HCT116 (cell line): ENCODE measurements at regions not wholly inside any gene's neighbourhood (a gene's known extent, or its start where the extent isn't known, plus 50 kb on each side); places are given as distances from the start of the nearest gene placed in this dataset.

Source experiments
- ATAC-seq: fragments of 200-7000 bp; cut with Tn5 transposase; 2 replicates; pipeline ENCODE4 v1.9.1; 2020; ENCODE audit warnings: mild to moderate bottlenecking, moderate library complexity
- BruUV-seq: library from RNA; stranded (reverse); fragments of 400-500 nt; replicated peaks from 2 replicates; lab custom pipeline; 2021; lab: Mats Ljungman, UMichigan
- CTCF ChIA-PET: fragments of 300-600 bp; sonication (Branson Sonifier 250); formaldehyde crosslinking; loops from one replicate; lab custom pipeline; 2021; ENCODE audit warnings: antibody characterized with exemption; lab: Charles Lee
- POLR2A ChIA-PET: fragments of 300-600, 350-600 bp; sonication (Branson Sonifier 250); formaldehyde crosslinking; loops from one replicate; lab custom pipeline; 2021; ENCODE audit warnings: antibody characterized with exemption; lab: Charles Lee
- RAD21 ChIA-PET, 2 experiments: fragments of 300-600 bp; sonication (Branson Sonifier 250); formaldehyde crosslinking; loops; one replicate each; lab custom pipeline; 2023; ENCODE audit warnings: low total read pairs in 2 of 2; ENCODE audit not compliant: uncharacterized antibody in 2 of 2, unreplicated experiment in 2 of 2, low non-redundant PET in 1 of 2; lab: Charles Lee
- DNase-seq: peaks from one replicate; pipeline ENCODE4 v3.0.0-alpha.2; 2010; ENCODE audit warnings: low read depth, low spot score
- H2AFZ ChIP-seq: fragments of 200-600 bp; shearing (Covaris generic), sonication (generic); 2 replicates; pipeline ENCODE4 v1.6.1; 2017; ENCODE audit warnings: low read depth, mixed run types, mixed read lengths, antibody characterized with exemption, low read length; ENCODE audit not compliant: poor library complexity, severe bottlenecking
- H3K27ac ChIP-seq: 2 replicates; pipeline ENCODE4 v1.5.1; 2012; ENCODE audit warnings: low read depth, low read length
- H3K27me3 ChIP-seq: fragments of 200-600 bp; sonication (generic); 2 replicates; pipeline ENCODE4 v1.6.1; 2016; ENCODE audit warnings: mixed run types, low read length, mixed read lengths; ENCODE audit not compliant: insufficient read depth
- H3K36me3 ChIP-seq, 2 experiments: fragments of 200-500 bp in 1 of 2; fragments of 200-600 bp in 1 of 2; sonication (Bioruptor generic) in 1 of 2; sonication (generic) in 1 of 2; 2 replicates each; pipeline versions ENCODE4 v1.5.1 to v1.6.1; 2014 to 2016; ENCODE audit warnings: low read length in 2 of 2, inconsistent platforms in 1 of 2, mixed read lengths in 1 of 2, mixed run types in 1 of 2; ENCODE audit not compliant: insufficient read depth in 2 of 2, control insufficient read depth in 1 of 2
- H3K4me1 ChIP-seq, 2 experiments: fragments of 200-600 bp in 1 of 2; sonication (generic) in 1 of 2; 2 replicates each; pipeline versions ENCODE4 v1.5.1 to v1.6.1; 2012 to 2017; ENCODE audit warnings: low read length in 2 of 2, inconsistent platforms in 1 of 2, mild to moderate bottlenecking in 1 of 2, mixed read lengths in 1 of 2, mixed run types in 1 of 2, moderate library complexity in 1 of 2; ENCODE audit not compliant: insufficient read depth in 2 of 2, control insufficient read depth in 1 of 2
- H3K4me2 ChIP-seq: fragments of 200-600 bp; sonication (generic); 2 replicates; pipeline ENCODE4 v1.6.1; 2017; ENCODE audit warnings: mixed run types, low read length, mixed read lengths
- H3K4me3 ChIP-seq, 2 experiments: fragments of 200-600 bp in 1 of 2; sonication (generic) in 1 of 2; replicated peaks in 1 of 2; 2 replicates each; pipeline ENCODE4 v1.5.1; 2011 to 2016; ENCODE audit warnings: low read length in 2 of 2, control low read depth in 1 of 2, low read depth in 1 of 2, mild to moderate bottlenecking in 1 of 2, mixed read lengths in 1 of 2, mixed run types in 1 of 2
- H3K79me2 ChIP-seq: fragments of 200-600 bp; sonication (generic); 2 replicates; pipeline ENCODE4 v1.6.1; 2017; ENCODE audit warnings: mild to moderate bottlenecking, mixed run types, low read length, moderate library complexity, mixed read lengths; ENCODE audit not compliant: insufficient read depth
- H3K9ac ChIP-seq: fragments of 200-600 bp; sonication (generic); 2 replicates; pipeline ENCODE4 v1.6.1; 2016; ENCODE audit warnings: low read length, mixed read lengths
- H3K9me2 ChIP-seq: fragments of 200-600 bp; sonication (generic), shearing (Covaris generic); 2 replicates; pipeline ENCODE4 v1.6.1; 2017; ENCODE audit warnings: mixed run types, mild to moderate bottlenecking, moderate library complexity; ENCODE audit not compliant: insufficient read depth
- H3K9me3 ChIP-seq, 2 experiments: fragments of 200-500 bp in 1 of 2; fragments of 200-600 bp in 1 of 2; sonication (Bioruptor generic) in 1 of 2; sonication (generic) in 1 of 2; 2 replicates each; pipeline ENCODE4 v1.6.1; 2014 to 2017; ENCODE audit warnings: low read length in 2 of 2, mixed read lengths in 2 of 2, inconsistent platforms in 1 of 2, low read depth in 1 of 2, mild to moderate bottlenecking in 1 of 2, mixed run types in 1 of 2, moderate library complexity in 1 of 2; ENCODE audit not compliant: control insufficient read depth in 1 of 2, insufficient read depth in 1 of 2
- H4K20me1 ChIP-seq: fragments of 200-600 bp; sonication (generic), shearing (Covaris generic); 2 replicates; pipeline ENCODE4 v1.6.1; 2017; ENCODE audit warnings: mixed run types, mild to moderate bottlenecking, moderate library complexity; ENCODE audit not compliant: insufficient read depth
- CBX3 ChIP-seq: IDR thresholded peaks from 2 replicates; pipeline ENCODE4 v1.6.1; 2012; ENCODE audit warnings: low read depth
- CEBPB ChIP-seq: IDR thresholded peaks from 2 replicates; pipeline ENCODE4 v1.6.1; 2012; ENCODE audit warnings: low read depth
- ELF1 ChIP-seq: IDR thresholded peaks from 2 replicates; pipeline ENCODE4 v1.6.1; 2012; ENCODE audit warnings: low read depth, borderline replicate concordance
- POLR2A ChIP-seq: IDR thresholded peaks from 2 replicates; pipeline ENCODE4 v1.7.0; 2011; ENCODE audit warnings: borderline replicate concordance; ENCODE audit not compliant: insufficient read depth, insufficient read length; ENCODE audit errors: extremely low read depth
- RAD21 ChIP-seq: IDR thresholded peaks from 2 replicates; pipeline ENCODE4 v1.6.1; 2012; ENCODE audit warnings: low read depth, mild to moderate bottlenecking
- SIN3A ChIP-seq: IDR thresholded peaks from 2 replicates; pipeline ENCODE4 v1.6.1; 2012; ENCODE audit warnings: low read depth
- SP1 ChIP-seq: IDR thresholded peaks from 2 replicates; pipeline ENCODE4 v1.6.1; 2012; ENCODE audit warnings: low read depth
- YY1 ChIP-seq: IDR thresholded peaks from 2 replicates; pipeline ENCODE4 v1.6.1; 2011; ENCODE audit warnings: low read length, low read depth, moderate library complexity, mild to moderate bottlenecking; ENCODE audit not compliant: insufficient replicate concordance; ENCODE audit errors: extremely low read depth
- ZFX ChIP-seq: fragments of 450-650 bp; IDR thresholded peaks from 2 replicates; pipeline ENCODE4 v1.6.1; 2017
- intact Hi-C: fragments of 100-400 bp; cut with micrococcal nuclease; formaldehyde crosslinking; loops from 2 replicates; pipeline ENCODE4 v1.10.0; 2022
- TF ChIP-seq, protein P1 (sequence below), 3 experiments: fragments of 200-600 bp in 1 of 3; sonication (generic) in 1 of 3; IDR thresholded peaks in 2 of 3; conservative IDR thresholded peaks in 1 of 3; 2 replicates each; pipeline ENCODE4 v1.5.1; 2012 to 2017; ENCODE audit warnings: low read depth in 2 of 3, low read length in 2 of 3, antibody characterized with exemption in 1 of 3, borderline replicate concordance in 1 of 3, control low read depth in 1 of 3, mild to moderate bottlenecking in 1 of 3, mixed read lengths in 1 of 3, mixed run types in 1 of 3, moderate library complexity in 1 of 3; ENCODE audit not compliant: insufficient read depth in 1 of 3
- TF ChIP-seq, protein P2 (sequence below): IDR thresholded peaks from 2 replicates; pipeline ENCODE4 v1.6.1; 2012; ENCODE audit warnings: low read depth

DNA sequence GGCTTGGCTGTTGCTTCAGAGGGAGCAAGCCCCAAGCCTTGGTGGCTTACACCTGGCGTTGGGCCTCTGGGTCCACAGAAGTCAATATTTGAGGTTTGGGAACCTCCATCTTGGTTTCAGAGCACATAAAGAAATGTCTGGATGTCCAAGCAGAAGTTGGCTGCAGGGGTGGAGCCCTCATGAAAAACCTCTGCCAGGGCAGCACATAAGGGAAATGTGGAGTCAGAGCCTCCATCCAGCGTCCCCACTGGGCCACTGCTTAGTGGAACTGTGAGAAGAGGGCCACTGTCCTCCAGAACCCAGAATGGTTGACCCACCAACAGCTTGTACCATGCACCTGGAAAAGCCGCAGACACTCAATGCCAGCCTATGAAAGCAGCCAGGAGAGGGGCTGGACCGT is 573.5 kb upstream of the ZWINT start:
- Histone ChIP-seq H3K9me3 (peaks cover 5 to 9% of the 10 kb centered on the region in 2 experiments; a peak in 2 of 4 replicates), H3K4me1 (no peaks in the 10 kb centered on the region), H4K20me1 (no peaks in the 10 kb centered on the region), H3K9ac (no peak overlapping the region), H3K36me3 (no peaks in the 10 kb centered on the region), H3K4me2 (no peak overlapping the region), H3K4me3 (no peak overlapping the region), H3K27ac (no peak overlapping the region), H3K79me2 (no peaks in the 10 kb centered on the region), H3K9me2 (no peaks in the 10 kb centered on the region), H3K27me3 (no peaks in the 10 kb centered on the region), H2AFZ (no peak overlapping the region)
- TF ChIP-seq POLR2A (no peak), YY1 (no peak)
- TF ChIP-seq, protein P1, sequence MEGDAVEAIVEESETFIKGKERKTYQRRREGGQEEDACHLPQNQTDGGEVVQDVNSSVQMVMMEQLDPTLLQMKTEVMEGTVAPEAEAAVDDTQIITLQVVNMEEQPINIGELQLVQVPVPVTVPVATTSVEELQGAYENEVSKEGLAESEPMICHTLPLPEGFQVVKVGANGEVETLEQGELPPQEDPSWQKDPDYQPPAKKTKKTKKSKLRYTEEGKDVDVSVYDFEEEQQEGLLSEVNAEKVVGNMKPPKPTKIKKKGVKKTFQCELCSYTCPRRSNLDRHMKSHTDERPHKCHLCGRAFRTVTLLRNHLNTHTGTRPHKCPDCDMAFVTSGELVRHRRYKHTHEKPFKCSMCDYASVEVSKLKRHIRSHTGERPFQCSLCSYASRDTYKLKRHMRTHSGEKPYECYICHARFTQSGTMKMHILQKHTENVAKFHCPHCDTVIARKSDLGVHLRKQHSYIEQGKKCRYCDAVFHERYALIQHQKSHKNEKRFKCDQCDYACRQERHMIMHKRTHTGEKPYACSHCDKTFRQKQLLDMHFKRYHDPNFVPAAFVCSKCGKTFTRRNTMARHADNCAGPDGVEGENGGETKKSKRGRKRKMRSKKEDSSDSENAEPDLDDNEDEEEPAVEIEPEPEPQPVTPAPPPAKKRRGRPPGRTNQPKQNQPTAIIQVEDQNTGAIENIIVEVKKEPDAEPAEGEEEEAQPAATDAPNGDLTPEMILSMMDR (IDR thresholded peaks at IDR 0.05 in 2 of 3, conservative IDR thresholded peaks at IDR 0.05 in 1 of 3; ENCODE audit: borderline replicate concordance in 1 of 3, insufficient read depth in 1 of 3, low read depth in 2 of 3, low read length in 2 of 3), result no peak
- BruUV-seq, result no TSS peak
- no peak for ATAC-seq
- POLR2A ChIA-PET, result no interaction called here
- RAD21 ChIA-PET, result no interaction called here
- DNase-seq, result no peak
- intact Hi-C loops, result no loop called here
- CTCF ChIA-PET, result no interaction called here

DNA sequence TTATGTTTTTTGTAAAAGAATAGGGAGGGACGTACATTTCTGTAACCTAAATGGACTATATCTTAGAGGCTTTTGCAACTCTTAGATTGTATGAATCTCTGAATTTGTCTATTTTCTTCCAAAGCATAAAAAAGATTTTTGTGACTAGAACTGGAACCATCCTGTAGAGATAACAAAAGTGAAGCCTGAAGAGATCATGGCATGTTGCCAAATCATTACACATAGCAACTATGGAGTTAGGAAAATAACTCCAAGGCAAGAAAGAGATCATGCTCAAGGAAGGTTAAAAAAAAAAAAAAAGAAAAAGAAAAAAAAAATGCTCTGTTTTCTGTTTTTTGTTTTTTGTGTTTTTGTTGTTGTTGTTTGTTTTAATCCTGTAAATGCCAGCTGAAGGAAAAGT is 567.7 kb upstream of the ZWINT start:
- no peak overlapping the region for H3K27ac ChIP-seq
- TF ChIP-seq ELF1 (no peak), CBX3 (no peak), CEBPB (no peak), YY1 (no peak), RAD21 (no peak), ZFX (no peak), SIN3A (no peak), SP1 (no peak)
- TF ChIP-seq, protein P2, sequence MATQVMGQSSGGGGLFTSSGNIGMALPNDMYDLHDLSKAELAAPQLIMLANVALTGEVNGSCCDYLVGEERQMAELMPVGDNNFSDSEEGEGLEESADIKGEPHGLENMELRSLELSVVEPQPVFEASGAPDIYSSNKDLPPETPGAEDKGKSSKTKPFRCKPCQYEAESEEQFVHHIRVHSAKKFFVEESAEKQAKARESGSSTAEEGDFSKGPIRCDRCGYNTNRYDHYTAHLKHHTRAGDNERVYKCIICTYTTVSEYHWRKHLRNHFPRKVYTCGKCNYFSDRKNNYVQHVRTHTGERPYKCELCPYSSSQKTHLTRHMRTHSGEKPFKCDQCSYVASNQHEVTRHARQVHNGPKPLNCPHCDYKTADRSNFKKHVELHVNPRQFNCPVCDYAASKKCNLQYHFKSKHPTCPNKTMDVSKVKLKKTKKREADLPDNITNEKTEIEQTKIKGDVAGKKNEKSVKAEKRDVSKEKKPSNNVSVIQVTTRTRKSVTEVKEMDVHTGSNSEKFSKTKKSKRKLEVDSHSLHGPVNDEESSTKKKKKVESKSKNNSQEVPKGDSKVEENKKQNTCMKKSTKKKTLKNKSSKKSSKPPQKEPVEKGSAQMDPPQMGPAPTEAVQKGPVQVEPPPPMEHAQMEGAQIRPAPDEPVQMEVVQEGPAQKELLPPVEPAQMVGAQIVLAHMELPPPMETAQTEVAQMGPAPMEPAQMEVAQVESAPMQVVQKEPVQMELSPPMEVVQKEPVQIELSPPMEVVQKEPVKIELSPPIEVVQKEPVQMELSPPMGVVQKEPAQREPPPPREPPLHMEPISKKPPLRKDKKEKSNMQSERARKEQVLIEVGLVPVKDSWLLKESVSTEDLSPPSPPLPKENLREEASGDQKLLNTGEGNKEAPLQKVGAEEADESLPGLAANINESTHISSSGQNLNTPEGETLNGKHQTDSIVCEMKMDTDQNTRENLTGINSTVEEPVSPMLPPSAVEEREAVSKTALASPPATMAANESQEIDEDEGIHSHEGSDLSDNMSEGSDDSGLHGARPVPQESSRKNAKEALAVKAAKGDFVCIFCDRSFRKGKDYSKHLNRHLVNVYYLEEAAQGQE, result no peak
- H3K36me3 ChIP-seq, result no peaks in the 10 kb centered on the region
- intact Hi-C loops, result no loop called here
- no peak overlapping the region for H3K4me2 ChIP-seq
- no peaks in the 10 kb centered on the region for H3K79me2 ChIP-seq
- no peaks in the 10 kb centered on the region for H4K20me1 ChIP-seq
- DNase-seq (no peak), ATAC-seq (no peak)
- ChIA-PET POLR2A (no interaction called here), CTCF (no interaction called here), RAD21 (no interaction called here)
- no peaks in the 10 kb centered on the region for H3K27me3 ChIP-seq
- no TSS peak for BruUV-seq
- H3K4me1 ChIP-seq, result no peaks in the 10 kb centered on the region
- no peaks in the 10 kb centered on the region for H3K9me2 ChIP-seq
- peaks cover 15 to 23% of the 10 kb centered on the region in 2 experiments; a peak in 3 of 4 replicates for H3K9me3 ChIP-seq
- H2AFZ ChIP-seq, result no peak overlapping the region
- no peak overlapping the region for H3K9ac ChIP-seq
- no peak overlapping the region for H3K4me3 ChIP-seq
